Ovary (tissue), 7 donors: ENCODE measurements at regions not wholly inside any gene's neighbourhood (a gene's known extent, or its start where the extent isn't known, plus 50 kb on each side); places are given as distances from the start of the nearest gene placed in this dataset.

Experiments used
- DNase-seq, 5 donors: peaks; one replicate each; pipeline ENCODE4 v3.0.0-alpha.2; 2019 to 2020
- H3K27ac ChIP-seq, 2 donors: fragments of 200-600 bp; one replicate each; pipeline versions ENCODE4 v1.5.1 to v1.8.0; 2019 to 2022
- H3K27me3 ChIP-seq: fragments of 200-600 bp; one replicate; pipeline ENCODE4 v1.8.0; 2022
- H3K36me3 ChIP-seq: fragments of 200-600 bp; sonication (generic); one replicate; pipeline ENCODE4 v1.5.1; 2019
- H3K4me1 ChIP-seq: one replicate; pipeline ENCODE4 v1.8.1; 2013; ENCODE audit warnings: mild to moderate bottlenecking, moderate library complexity; ENCODE audit not compliant: insufficient read depth
- H3K4me3 ChIP-seq: fragments of 200-600 bp; sonication (generic); one replicate; pipeline ENCODE4 v1.5.1; 2017
- H3K9me3 ChIP-seq, 2 donors: fragments of 200-600 bp in 1 of 2; sonication (generic) in 1 of 2; one replicate each; pipeline versions ENCODE4 v1.5.1 to v1.8.1; 2013 to 2019; ENCODE audit warnings: mild to moderate bottlenecking in 1 of 2, moderate library complexity in 1 of 2
- CTCF ChIP-seq, 3 donors: fragments of 450-650 bp in 2 of 3; fragments of 200-600 bp in 1 of 3; IDR thresholded peaks; one replicate each; pipeline versions ENCODE4 v1.5.1 to v1.8.0; 2016 to 2022; ENCODE audit warnings: antibody characterized with exemption in 3 of 3, mild to moderate bottlenecking in 1 of 3
- EP300 ChIP-seq: sonication (generic); formaldehyde crosslinking; IDR thresholded peaks from one replicate; pipeline ENCODE4 v1.6.1; 2017; ENCODE audit warnings: antibody characterized with exemption
- POLR2A ChIP-seq: fragments of 450-650 bp; IDR thresholded peaks from one replicate; pipeline ENCODE4 v1.6.1; 2017; ENCODE audit warnings: antibody characterized with exemption, mild to moderate bottlenecking, moderate library complexity
- WGBS, 3 donors: extraction: QIAGEN DNeasy Blood & Tissue Kit in 1 of 3; methylation state at CpG; one replicate each; pipeline versions ENCODE4 v1.1.5 to v1.1.7; 2013 to 2017; 5-methylcytosine and 5-hydroxymethylcytosine counted together
- intact Hi-C, 4 donors: fragments of 100-400 bp; cut with DNase I; formaldehyde crosslinking; loops; one replicate each; pipeline versions ENCODE4 v1.11.0 to v1.15.1; 2022 to 2023
- donor health status: DM: no; HTN: no; CAD: no; lungs with moderate emphysema.
- donor health status: DM: no; HTN: no; CAD: no.
- donor health status: Bipolar disorder and iron deficiency.
- donor health status: DM: no; HTN: no; CAD: no.
- donor health status: DM: yes; HTN: yes; CAD: no.

- intact Hi-C loops: loop anchor here in 1 of 4 donors (10.0 kb wide), 1 partner anchor 641 kb away; no protein-coding TSS in a partner anchor
- DNase-seq: no peak
- H3K9me3 ChIP-seq: no peaks in the 10 kb centered on the region
- no peaks in the 10 kb centered on the region for H3K27me3 ChIP-seq
- no peak for TF ChIP-seq CTCF (IDR thresholded peaks at IDR 0.05)
- no peak for TF ChIP-seq POLR2A
- TF ChIP-seq EP300: no peak
- 88 to 89% (median 89%) methylated on average over 10 of the region's 10 CpGs for WGBS, 3 donors
- H3K36me3 ChIP-seq: no peaks in the 10 kb centered on the region
- no peak overlapping the region for H3K27ac ChIP-seq
- H3K4me1 ChIP-seq: no peaks in the 10 kb centered on the region
- H3K4me3 ChIP-seq: no peak overlapping the region
These were observed 64.0 kb upstream of the PPP1R26 start for GRCh38 chr9:135415586-135415985.

- no peaks in the 10 kb centered on the region for H3K4me1 ChIP-seq
- intact Hi-C loops: loop anchor here in 1 of 4 donors (10.0 kb wide), 1 partner anchor 642 kb away; no protein-coding TSS in a partner anchor
- TF ChIP-seq POLR2A (no peak), CTCF (IDR thresholded peaks at IDR 0.05) (no peak), EP300 (no peak)
- 25 to 32% (median 28%) methylated on average over 10 of the region's 10 CpGs for WGBS, 3 donors
- H3K27ac ChIP-seq: no peak overlapping the region
- H3K9me3 ChIP-seq: no peaks in the 10 kb centered on the region
- no peak for DNase-seq
- no peaks in the 10 kb centered on the region for H3K27me3 ChIP-seq
- no peak overlapping the region for H3K4me3 ChIP-seq
- no peaks in the 10 kb centered on the region for H3K36me3 ChIP-seq
These were observed 62.8 kb upstream of the PPP1R26 start for GRCh38 chr9:135416664-135417290.

DNA sequence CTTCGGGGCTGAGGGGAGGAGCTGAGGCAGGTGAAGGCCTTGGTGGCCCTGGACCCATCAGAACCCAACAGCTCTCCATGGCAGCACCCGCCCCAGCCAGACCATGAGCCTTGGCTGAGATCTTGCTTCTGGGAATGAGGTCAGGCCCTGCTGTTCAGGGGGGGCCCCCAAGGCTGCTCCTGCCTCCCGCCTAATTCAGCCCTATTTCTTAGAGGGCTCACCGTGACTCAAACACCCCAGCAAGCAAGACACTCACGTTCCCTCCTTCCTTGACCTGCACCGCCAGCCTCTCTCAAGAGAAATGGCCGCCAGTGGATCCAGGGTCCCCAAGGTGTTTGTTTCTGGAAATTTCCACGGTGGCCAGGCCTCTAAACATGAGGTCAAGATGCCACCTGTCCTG lies 61.4 kb upstream of the PPP1R26 start:
- 84 to 87% (median 85%) methylated on average over 8 of the region's 8 CpGs for WGBS, 3 donors
- Histone ChIP-seq H3K9me3 (no peaks in the 10 kb centered on the region), H3K27me3 (no peaks in the 10 kb centered on the region), H3K4me3 (no peak overlapping the region), H3K4me1 (no peaks in the 10 kb centered on the region), H3K27ac (no peak overlapping the region), H3K36me3 (no peaks in the 10 kb centered on the region)
- TF ChIP-seq EP300: no peak
- no peak for TF ChIP-seq POLR2A
- no peak for TF ChIP-seq CTCF (IDR thresholded peaks at IDR 0.05)
- DNase-seq: no peak
- intact Hi-C loops: loop anchor here in 1 of 4 donors (10.0 kb wide), 1 partner anchor 643 kb away; no protein-coding TSS in a partner anchor

DNA sequence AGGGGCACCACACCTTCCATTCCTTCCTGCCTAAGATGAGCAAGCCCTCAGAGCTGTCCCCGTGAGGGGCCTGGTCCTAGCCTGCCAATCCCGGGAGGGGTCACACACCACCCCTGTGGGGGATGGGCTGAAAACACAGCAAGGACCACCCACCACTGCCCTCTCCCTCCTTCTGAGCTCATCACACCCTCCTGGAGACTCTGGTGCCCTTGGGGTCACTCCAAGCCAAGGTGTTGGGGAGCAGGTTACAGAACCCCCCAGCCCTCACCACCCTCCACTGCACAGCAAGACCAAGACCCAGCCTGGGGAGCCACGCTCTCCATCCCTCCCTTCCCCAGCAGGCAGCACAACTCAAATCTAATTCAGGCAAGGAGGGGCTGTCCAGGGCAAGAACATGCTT lies 60.5 kb upstream of the PPP1R26 start:
- H3K4me1 ChIP-seq: no peaks in the 10 kb centered on the region
- no peaks in the 10 kb centered on the region for H3K36me3 ChIP-seq
- WGBS, 3 donors: 71 to 75% (median 75%) methylated on average over 3 of the region's 3 CpGs
- intact Hi-C loops: loop anchor here in 1 of 4 donors (10.0 kb wide), 1 partner anchor 644 kb away; no protein-coding TSS in a partner anchor
- no peak overlapping the region for H3K27ac ChIP-seq
- TF ChIP-seq EP300: no peak
- no peak for TF ChIP-seq POLR2A
- no peak for TF ChIP-seq CTCF (IDR thresholded peaks at IDR 0.05)
- H3K27me3 ChIP-seq: no peaks in the 10 kb centered on the region
- no peak for DNase-seq
- no peak overlapping the region for H3K4me3 ChIP-seq
- H3K9me3 ChIP-seq: no peaks in the 10 kb centered on the region
